Frontal cortex (tissue), 3 donors: ENCODE measurements at regions not wholly inside any gene's neighbourhood (a gene's known extent, or its start where the extent isn't known, plus 50 kb on each side); places are given as distances from the start of the nearest gene placed in this dataset.
A peak's percentile ranks its signal among the peaks of the same experiment; 100 is the strongest.

ENCODE experiments used
- DNase-seq, 2 donors: peaks; one replicate each; pipeline ENCODE4 v3.0.0; 2012; ENCODE audit warnings: low spot score in 2 of 2
- FAIRE-seq: peaks from 2 replicates; lab custom pipeline; 2012; peaks lifted over from hg19 to GRCh38; lab: Jason Lieb, UNC
- donor health status: control.
- donor health status: control.
- donor health status: control.

DNA sequence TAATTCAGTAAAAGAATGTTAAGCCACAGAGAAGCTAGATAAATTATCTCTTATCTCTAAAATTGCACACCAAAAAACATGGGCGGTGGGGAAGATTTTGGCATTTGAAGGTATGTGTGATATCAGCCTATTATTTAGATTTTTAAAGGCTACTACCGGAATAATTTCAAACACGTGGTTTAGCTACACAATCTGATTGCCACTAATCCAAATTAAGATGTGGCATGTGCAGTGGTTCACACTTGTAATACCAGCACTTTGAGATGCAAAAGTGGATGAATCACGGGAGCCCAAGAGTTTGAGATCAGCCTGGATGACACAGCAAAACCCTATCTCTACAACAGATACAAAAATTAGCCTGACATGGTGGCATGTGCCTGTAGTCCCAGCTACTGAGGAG, 584.5 kb downstream of the HS3ST4 start:
- FAIRE-seq (no peak), DNase-seq (no peak)

DNA sequence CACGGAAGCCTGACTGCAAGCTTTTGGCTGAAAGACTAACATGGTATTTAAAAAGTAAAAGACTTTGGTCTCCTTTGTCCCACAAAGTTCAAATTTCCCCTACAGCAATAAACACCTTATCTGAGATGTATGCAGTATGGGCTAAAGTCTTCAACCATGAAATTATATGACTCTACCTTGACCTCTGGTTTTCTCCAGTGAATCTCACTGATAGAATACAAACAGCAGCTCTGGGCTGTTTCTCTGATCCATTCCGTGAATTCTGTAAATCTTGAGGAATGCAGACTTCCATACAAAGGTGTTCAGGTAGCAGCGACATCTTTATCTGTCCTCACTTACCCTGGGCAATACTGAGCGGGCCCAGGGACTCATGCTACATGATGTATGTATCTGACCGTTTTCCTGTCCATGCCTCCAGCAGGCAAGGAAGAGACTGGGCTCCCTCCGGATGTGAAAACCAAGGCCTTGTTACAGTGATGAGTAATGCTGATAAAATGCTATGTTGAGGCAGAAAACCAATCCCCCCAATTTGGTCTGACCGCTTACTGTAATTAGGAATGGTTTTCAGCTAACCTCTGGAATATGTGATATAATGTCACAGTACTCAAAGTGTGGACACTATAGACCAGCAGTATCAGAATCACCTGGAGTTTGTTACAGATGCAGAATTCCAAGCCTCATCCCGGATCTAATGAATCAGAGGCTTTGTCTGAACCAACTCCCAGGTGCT, 589.8 kb downstream of the HS3ST4 start:
- FAIRE-seq (no peak), DNase-seq (no peak)

DNA sequence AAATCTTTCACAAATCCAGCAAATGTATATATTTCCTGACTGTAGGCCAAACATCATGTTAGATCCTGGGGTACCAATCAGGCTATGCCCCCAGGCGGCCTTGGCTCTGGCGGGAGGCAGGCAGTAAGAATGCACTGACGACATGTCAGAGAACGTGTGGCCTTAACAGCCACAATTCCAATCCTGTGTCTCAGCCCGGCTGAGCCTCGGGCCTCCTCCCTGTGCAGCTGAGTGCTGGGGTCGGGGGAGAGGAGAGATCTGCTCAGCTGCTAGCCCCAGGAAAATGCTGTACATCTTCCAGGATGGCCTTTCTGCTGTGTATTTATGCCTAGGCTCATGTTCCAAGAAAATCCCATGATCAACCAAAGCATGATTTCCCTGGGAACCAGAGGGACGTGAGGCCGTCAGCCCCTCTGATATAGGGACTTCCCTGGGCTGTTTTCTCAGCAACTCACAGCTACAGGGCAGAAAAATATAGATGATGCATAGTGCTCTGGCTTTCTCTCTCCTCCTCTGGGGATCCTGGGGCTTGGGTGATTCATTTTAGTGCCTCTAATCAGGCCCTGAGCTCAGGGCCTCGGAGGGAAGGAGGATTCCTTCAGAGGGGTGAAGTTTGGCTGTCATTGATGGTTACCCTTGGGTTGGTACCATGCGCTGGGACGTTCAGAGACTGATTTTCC, 604.0 kb downstream of the HS3ST4 start:
- FAIRE-seq (no peak), DNase-seq (no peak)

- DNase-seq, result no peak
These were observed 609.8 kb downstream of the HS3ST4 start for GRCh38 chr16:26301516-26301915.

GRCh38 chr16:26316683-26317464, 625.1 kb downstream of the HS3ST4 start:
- no peak for FAIRE-seq
- DNase-seq, result no peak

More at GRCh38 chr16:26301516-26301915, 609.8 kb downstream of the HS3ST4 start:
- no peak for FAIRE-seq

GRCh38 chr16:26317885-26318284, 626.1 kb downstream of the HS3ST4 start:
- DNase-seq (no peak), FAIRE-seq (no peak)

DNA sequence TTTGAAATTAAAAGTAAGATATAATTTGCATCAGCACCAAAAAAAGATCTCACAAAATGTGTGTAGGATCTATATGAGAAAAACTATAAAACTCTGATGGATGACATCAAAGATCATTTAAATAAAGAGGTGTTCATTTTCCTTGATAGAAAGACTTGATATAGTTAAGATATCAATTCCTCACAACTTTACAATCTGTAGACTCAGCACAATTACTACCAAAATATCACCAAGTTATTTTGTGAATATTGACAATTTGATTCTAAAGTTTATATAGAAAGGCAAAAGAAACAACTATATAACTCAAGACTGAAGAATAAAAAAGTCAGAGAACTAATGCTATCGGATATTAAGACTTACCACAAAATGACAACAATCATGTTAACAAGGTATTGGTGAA, 638.9 kb downstream of the HS3ST4 start:
- FAIRE-seq, result no peak
- no peak for DNase-seq

DNA sequence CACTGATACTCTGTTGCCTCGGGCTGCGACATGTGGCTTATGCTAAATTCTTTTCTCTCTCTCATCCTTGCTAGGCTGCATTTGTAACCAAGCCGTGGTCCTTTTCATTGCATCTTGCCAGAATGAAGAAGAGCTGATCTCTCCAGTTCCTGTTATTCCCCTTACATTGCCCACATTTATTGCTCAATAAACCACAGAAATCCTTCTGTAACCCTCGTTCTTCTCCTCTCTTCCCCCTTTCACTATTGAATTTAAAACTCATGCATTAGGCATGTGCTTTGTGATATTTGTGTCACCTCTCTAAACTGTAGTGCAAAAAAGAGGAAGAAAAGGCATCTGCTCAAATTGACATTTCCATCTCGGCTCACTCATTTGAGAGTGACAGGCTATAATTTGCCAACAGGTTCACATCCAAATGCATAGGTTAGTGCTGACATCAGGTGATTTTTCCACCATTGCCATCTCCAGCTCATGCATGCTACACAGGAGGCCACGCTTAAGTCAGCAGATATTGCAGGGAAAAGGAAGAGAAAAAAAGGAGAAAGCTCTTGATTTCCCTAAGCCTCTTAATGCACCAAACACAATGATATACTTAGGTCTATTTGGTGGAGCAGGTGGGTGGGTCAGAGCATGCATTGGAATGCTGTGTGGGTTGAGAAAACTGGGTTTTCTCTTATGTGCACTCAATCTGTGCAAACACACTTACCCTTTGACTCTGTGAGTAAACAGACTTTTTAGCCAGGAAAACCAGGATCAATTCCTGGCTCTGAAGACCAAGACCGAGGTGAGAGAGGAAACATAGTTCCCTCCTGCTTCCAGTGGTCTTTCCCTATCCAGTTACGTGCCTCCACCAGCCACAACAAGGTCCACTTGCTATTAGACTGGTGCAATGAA, 642.7 kb downstream of the HS3ST4 start:
- DNase-seq (no peak), FAIRE-seq (no peak)

DNA sequence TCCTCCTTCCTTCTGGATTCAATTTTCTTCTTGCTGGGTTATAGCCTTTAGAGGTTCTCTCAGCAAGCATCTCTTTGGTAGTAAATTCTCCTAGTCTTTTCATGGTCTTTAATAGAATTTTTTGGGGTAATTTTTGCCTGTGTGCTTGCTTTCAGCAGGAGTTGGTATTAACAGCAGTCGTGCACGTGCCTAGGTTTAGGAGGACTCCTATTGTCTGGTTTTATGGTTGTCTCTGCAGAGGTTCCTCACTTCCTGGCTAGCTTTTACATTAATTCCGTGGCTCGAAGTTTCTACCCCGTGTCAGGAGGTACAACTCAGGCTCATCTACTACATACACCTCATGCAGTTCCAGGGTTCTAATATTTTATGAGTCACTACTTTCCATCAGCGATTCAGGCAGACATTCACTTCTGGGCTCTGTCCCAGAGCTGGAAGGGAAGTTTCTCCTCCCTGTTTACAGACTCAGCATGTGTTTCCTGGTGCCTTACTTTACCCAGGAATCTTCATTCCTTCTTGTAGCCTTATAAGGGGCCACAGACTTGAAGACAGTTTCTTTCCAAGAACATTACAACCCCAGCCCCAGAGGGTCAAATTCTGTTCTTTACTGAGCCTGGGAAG, 643.6 kb downstream of the HS3ST4 start:
- no peak for FAIRE-seq
- DNase-seq, result no peak

- FAIRE-seq (no peak), DNase-seq (no peak)
These were observed 650.9 kb downstream of the HS3ST4 start for GRCh38 chr16:26342621-26343020.

GRCh38 chr16:26344240-26344776, 652.5 kb downstream of the HS3ST4 start:
- DNase-seq (no peak), FAIRE-seq (no peak)

DNA sequence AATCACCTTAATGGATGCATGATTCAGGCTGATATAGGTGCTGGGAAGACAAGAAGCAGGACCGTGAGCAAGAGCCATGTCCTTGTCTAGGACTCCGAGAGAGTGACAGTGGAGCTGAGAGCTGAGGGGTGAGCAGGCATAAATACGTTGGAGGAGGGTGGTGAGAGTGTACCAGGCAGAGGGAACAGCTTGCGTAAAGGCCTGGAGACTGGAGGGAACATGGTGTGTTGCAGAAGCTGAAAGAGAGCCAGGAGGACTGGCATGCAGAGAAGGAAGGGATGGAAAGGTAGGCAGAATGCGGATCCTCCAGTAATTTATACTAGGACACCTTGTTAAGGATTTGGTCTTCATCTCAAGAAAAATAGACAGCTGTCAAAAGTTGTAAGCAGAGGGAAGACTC, 653.2 kb downstream of the HS3ST4 start:
- FAIRE-seq (no peak), DNase-seq (no peak)

DNA sequence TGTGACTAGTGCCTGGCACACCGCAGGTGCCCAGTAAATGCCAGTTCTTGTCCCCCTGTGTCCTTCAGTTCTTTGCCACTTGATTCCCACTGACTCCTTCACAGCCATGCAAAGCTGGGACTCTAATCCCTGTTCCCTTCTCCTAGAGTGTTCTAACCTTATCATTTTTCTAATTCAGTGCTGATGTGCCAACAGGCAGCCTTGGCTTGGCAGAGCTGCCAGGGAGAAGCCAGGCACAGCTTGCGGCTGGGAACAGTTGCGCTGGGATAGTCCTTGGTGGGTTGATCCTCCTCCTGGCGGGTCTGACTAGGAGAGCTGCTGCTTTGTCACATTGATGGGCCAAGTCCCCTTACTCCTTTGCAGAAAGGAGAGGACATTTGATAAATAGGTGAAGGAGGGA, 654.2 kb downstream of the HS3ST4 start:
- no peak for FAIRE-seq
- DNase-seq, result no peak

GRCh38 chr16:26348095-26348494, 656.3 kb downstream of the HS3ST4 start:
- FAIRE-seq (no peak), DNase-seq (no peak)

- no peak for DNase-seq
- FAIRE-seq, result no peak
These were observed 669.1 kb downstream of the HS3ST4 start for GRCh38 chr16:26360867-26361266.

DNA sequence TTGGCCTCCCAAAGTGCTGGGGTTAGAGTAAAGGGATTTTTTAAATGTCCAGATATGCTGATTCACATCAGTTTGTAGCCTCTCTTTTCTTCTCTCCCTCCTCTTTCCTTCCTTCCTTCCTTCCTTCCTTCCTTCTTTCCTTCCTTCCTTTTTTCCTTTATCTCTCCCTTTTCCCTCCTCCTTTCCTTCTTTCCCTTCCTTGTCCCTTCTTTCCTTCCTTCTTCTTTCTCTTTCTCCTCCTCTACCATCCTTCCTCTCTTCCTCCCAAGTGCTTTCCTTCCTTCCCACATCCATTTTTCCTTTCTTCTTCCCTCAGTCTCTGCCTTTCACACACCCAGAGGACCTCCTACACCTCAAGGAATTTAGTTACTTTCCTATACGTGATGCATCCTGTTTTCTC, 671.8 kb downstream of the HS3ST4 start:
- no peak for DNase-seq
- no peak for FAIRE-seq

GRCh38 chr16:26365161-26365940, 673.6 kb downstream of the HS3ST4 start:
- FAIRE-seq, result no peak

GRCh38 chr16:26371349-26371869, 679.6 kb downstream of the HS3ST4 start:
- FAIRE-seq (no peak), DNase-seq (no peak)

More at GRCh38 chr16:26365161-26365940, 673.6 kb downstream of the HS3ST4 start:
- DNase-seq, result peak in 1 of 2 donors; percentile 23
